ENCODE measurements at regions not wholly inside any gene's neighbourhood (a gene's known extent, or its start where the extent isn't known, plus 50 kb on each side); places are given as distances from the start of the nearest gene placed in this dataset.

GRCh38 chr16:79765901-79766394 is 165.4 kb upstream of the MAF start:
- no peak overlapping the region for H2BK20ac ChIP-seq (ENCODE audit: low read depth, low read length, poor library complexity, severe bottlenecking)
- no peaks in the 10 kb centered on the region for H4K20me1 ChIP-seq (ENCODE audit: control insufficient read depth, insufficient read depth, insufficient read length)
- H2AK5ac ChIP-seq (ENCODE audit: insufficient read length, low read length) = no peak overlapping the region
- no peak overlapping the region for H3K4ac ChIP-seq (ENCODE audit: low read depth, low read length)
- WGBS (ENCODE audit: extremely low coverage, insufficient read length, low lambda C conversion rate) = no CpG with 5 or more reads among the region's 2 CpGs
- H3K27ac ChIP-seq (ENCODE audit: insufficient read length, low read depth, low read length) = no peak overlapping the region
- Mint-ChIP-seq H3K4me3 (no peak overlapping the region), H3K4me1 (peaks cover 26 to 27% of the 10 kb centered on the region in 2 experiments), H3K27ac (no peak overlapping the region), H3K27me3 (ENCODE audit: low read depth) (no peaks in the 10 kb centered on the region), H3K36me3 (ENCODE audit: insufficient read depth in 1 of 3, low read depth in 3 of 3) (no peaks in the 10 kb centered on the region), H3K9me3 (no peaks in the 10 kb centered on the region; a peak in 1 of 5 replicates)
- H3K79me2 ChIP-seq (ENCODE audit: insufficient read depth, low read length) = no peaks in the 10 kb centered on the region
- no peaks in the 10 kb centered on the region for H3K79me1 ChIP-seq (ENCODE audit: insufficient read depth, low read depth, low read length, poor library complexity, severe bottlenecking)
- H3T11ph ChIP-seq (ENCODE audit: low read length) = no peak overlapping the region
- TF ChIP-seq, protein P1, sequence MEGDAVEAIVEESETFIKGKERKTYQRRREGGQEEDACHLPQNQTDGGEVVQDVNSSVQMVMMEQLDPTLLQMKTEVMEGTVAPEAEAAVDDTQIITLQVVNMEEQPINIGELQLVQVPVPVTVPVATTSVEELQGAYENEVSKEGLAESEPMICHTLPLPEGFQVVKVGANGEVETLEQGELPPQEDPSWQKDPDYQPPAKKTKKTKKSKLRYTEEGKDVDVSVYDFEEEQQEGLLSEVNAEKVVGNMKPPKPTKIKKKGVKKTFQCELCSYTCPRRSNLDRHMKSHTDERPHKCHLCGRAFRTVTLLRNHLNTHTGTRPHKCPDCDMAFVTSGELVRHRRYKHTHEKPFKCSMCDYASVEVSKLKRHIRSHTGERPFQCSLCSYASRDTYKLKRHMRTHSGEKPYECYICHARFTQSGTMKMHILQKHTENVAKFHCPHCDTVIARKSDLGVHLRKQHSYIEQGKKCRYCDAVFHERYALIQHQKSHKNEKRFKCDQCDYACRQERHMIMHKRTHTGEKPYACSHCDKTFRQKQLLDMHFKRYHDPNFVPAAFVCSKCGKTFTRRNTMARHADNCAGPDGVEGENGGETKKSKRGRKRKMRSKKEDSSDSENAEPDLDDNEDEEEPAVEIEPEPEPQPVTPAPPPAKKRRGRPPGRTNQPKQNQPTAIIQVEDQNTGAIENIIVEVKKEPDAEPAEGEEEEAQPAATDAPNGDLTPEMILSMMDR (conservative IDR thresholded peaks at IDR 0.05) = no peak
- H2BK5ac ChIP-seq (ENCODE audit: insufficient read length, low read length) = no peak overlapping the region
- no peaks in the 10 kb centered on the region for H3K9me3 ChIP-seq (ENCODE audit: control insufficient read depth, low read depth, low read length)
- H3K23ac ChIP-seq (ENCODE audit: insufficient read length, low read depth, low read length) = no peak overlapping the region
- no peak overlapping the region for H3K18ac ChIP-seq (ENCODE audit: insufficient read length, low read depth, low read length)
- H3K56ac ChIP-seq (ENCODE audit: insufficient read length, low read depth, low read length) = no peak overlapping the region
- H3K4me2 ChIP-seq (ENCODE audit: insufficient read depth, insufficient read length, low read length) = no peak overlapping the region
- H3K14ac ChIP-seq (ENCODE audit: insufficient read depth, low read length) = no peak overlapping the region
- no peaks in the 10 kb centered on the region for H3K27me3 ChIP-seq (ENCODE audit: insufficient read depth, low read length)
- H4K91ac ChIP-seq (ENCODE audit: insufficient read length, low read depth, low read length) = no peak overlapping the region
- H4K8ac ChIP-seq (replicated peaks; ENCODE audit: insufficient read length, low read depth, low read length) = no peak overlapping the region
- no peak overlapping the region for H3K9ac ChIP-seq (ENCODE audit: extremely low read depth, insufficient read length, low read length)
- no peak overlapping the region for H2BK15ac ChIP-seq (ENCODE audit: low read depth, low read length)
- DNase-seq = no peak
- H4K5ac ChIP-seq (ENCODE audit: insufficient read length, low read depth, low read length) = no peak overlapping the region
- H2BK12ac ChIP-seq (ENCODE audit: insufficient read length, low read depth, low read length) = no peak overlapping the region
- no peak overlapping the region for H2AFZ ChIP-seq (ENCODE audit: low read length)
- peaks cover 3% of the 10 kb centered on the region; the same call in 1 of the 2 replicates for H3K4me1 ChIP-seq (ENCODE audit: insufficient read depth, low read length)
- peaks cover 5% of the 10 kb centered on the region for H3K23me2 ChIP-seq (ENCODE audit: insufficient read length, low read depth, low read length, poor library complexity, severe bottlenecking)
- H2BK120ac ChIP-seq (ENCODE audit: low read depth, low read length, poor library complexity, severe bottlenecking) = no peak overlapping the region

Data from H9 (cell line).